Tibial nerve (tissue), 4 donors: ENCODE measurements at regions not wholly inside any gene's neighbourhood (a gene's known extent, or its start where the extent isn't known, plus 50 kb on each side); places are given as distances from the start of the nearest gene placed in this dataset.

ENCODE experiments used
- DNase-seq, 2 donors: peaks; one replicate each; pipeline ENCODE4 v3.0.0-alpha.2; 2019; ENCODE audit warnings: low spot score in 2 of 2
- H3K27ac ChIP-seq, 4 donors: fragments of 200-600 bp; sonication (generic) in 3 of 4; one replicate each; pipeline ENCODE4 v1.5.1; 2017 to 2019; ENCODE audit warnings: mild to moderate bottlenecking in 1 of 4
- H3K27me3 ChIP-seq, 2 donors: fragments of 200-600 bp; sonication (generic) in 1 of 2; one replicate each; pipeline versions ENCODE4 v1.5.1 to v1.6.0; 2017 to 2019
- H3K36me3 ChIP-seq, 3 donors: fragments of 200-600 bp; sonication (generic); one replicate each; pipeline ENCODE4 v1.5.1; 2018 to 2019
- H3K4me1 ChIP-seq, 4 donors: fragments of 200-600 bp; sonication (generic) in 3 of 4; one replicate each; pipeline ENCODE4 v1.5.1; 2017 to 2019
- H3K4me3 ChIP-seq, 4 donors: fragments of 200-600 bp; sonication (generic) in 3 of 4; one replicate each; pipeline ENCODE4 v1.5.1; 2017 to 2019; ENCODE audit warnings: mild to moderate bottlenecking in 1 of 4, moderate library complexity in 1 of 4
- H3K9me3 ChIP-seq, 4 donors: fragments of 200-600 bp; sonication (generic) in 3 of 4; one replicate each; pipeline ENCODE4 v1.5.1; 2017 to 2019
- EP300 ChIP-seq, 2 donors: sonication (generic); formaldehyde crosslinking; IDR thresholded peaks; one replicate each; pipeline ENCODE4 v1.6.1; 2017; ENCODE audit warnings: antibody characterized with exemption in 2 of 2, mild to moderate bottlenecking in 1 of 2
- POLR2A ChIP-seq, 2 donors: fragments of 450-650 bp; IDR thresholded peaks; one replicate each; pipeline ENCODE4 v1.6.1; 2017; ENCODE audit warnings: antibody characterized with exemption in 2 of 2, mild to moderate bottlenecking in 2 of 2, moderate library complexity in 2 of 2
- WGBS, 2 donors: methylation state at CpG; one replicate each; pipeline ENCODE4 v1.1.5; 2018; 5-methylcytosine and 5-hydroxymethylcytosine counted together
- TF ChIP-seq, protein P1 (sequence below), 5 experiments: fragments of 200-600 bp in 3 of 5; fragments of 450-650 bp in 2 of 5; sonication (generic) in 3 of 5; IDR thresholded peaks; one replicate each; pipeline ENCODE4 v1.5.1; 2016 to 2019; ENCODE audit warnings: antibody characterized with exemption in 5 of 5, mild to moderate bottlenecking in 3 of 5, moderate library complexity in 2 of 5

DNA sequence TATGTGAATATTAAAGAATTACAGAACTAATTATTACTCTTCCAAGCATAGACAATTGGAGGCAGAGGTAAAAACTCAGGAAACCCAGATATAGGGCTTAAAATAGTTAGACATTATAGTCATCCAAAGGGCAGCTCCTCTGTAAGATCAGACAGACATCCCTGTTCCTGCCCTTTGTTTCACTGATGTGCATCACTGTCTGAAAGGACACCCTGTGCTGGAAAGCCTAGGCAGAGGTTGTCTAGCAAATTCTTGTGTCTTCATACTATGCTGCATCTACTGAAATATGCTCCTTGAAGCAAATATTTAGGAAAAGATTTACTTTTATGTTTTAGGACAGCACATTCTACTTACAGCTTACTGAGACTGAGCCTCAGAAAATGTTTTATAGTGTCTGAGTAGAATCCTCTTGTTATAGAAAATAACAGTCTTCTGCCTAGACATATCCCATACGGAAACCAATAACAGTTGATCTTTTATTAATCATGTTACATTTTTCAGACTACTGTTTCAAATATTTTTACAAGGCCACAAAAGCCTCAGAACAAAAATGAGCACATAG, 977.3 kb upstream of the CDH2 start:
- Histone ChIP-seq H3K27ac (no peak overlapping the region), H3K36me3 (no peaks in the 10 kb centered on the region), H3K4me3 (no peak overlapping the region), H3K27me3 (no peaks in the 10 kb centered on the region), H3K4me1 (no peaks in the 10 kb centered on the region), H3K9me3 (no peaks in the 10 kb centered on the region)
- TF ChIP-seq POLR2A (IDR thresholded peaks at IDR 0.05), result no peak
- TF ChIP-seq, protein P1, sequence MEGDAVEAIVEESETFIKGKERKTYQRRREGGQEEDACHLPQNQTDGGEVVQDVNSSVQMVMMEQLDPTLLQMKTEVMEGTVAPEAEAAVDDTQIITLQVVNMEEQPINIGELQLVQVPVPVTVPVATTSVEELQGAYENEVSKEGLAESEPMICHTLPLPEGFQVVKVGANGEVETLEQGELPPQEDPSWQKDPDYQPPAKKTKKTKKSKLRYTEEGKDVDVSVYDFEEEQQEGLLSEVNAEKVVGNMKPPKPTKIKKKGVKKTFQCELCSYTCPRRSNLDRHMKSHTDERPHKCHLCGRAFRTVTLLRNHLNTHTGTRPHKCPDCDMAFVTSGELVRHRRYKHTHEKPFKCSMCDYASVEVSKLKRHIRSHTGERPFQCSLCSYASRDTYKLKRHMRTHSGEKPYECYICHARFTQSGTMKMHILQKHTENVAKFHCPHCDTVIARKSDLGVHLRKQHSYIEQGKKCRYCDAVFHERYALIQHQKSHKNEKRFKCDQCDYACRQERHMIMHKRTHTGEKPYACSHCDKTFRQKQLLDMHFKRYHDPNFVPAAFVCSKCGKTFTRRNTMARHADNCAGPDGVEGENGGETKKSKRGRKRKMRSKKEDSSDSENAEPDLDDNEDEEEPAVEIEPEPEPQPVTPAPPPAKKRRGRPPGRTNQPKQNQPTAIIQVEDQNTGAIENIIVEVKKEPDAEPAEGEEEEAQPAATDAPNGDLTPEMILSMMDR (IDR thresholded peaks at IDR 0.05), result no peak
- no peak for TF ChIP-seq EP300 (IDR thresholded peaks at IDR 0.05)
- 65 to 76% methylated on average over 1 of the region's 1 CpG for WGBS, 2 donors
- no peak for DNase-seq

DNA sequence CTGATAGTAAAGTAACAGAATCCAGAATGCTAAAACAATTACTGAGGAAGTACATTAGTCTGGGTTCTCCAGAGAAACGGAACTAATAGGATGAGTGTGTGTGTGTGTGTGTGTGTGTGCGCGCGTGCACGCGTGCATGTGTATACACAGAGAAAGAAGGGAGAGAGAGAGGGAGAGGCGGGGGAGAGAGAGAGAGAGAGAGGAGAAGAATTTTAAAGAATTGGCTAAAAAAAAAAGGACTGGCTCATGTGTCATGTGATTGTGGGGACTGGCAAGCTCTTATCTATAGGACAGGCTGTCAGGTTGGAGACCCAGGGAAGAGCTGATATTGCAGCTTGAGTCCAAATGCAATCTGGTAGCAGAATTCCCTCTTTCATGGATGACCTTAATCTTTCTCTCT, 976.2 kb upstream of the CDH2 start:
- Histone ChIP-seq H3K4me3 (no peak overlapping the region), H3K9me3 (no peaks in the 10 kb centered on the region), H3K27ac (no peak overlapping the region), H3K27me3 (no peaks in the 10 kb centered on the region), H3K36me3 (no peaks in the 10 kb centered on the region), H3K4me1 (no peaks in the 10 kb centered on the region)
- DNase-seq, result no peak
- WGBS, 2 donors, result 66 to 68% methylated on average over 7 of the region's 7 CpGs
- TF ChIP-seq EP300 (IDR thresholded peaks at IDR 0.05), result no peak
- TF ChIP-seq, protein P1 (IDR thresholded peaks at IDR 0.05), result no peak
- no peak for TF ChIP-seq POLR2A (IDR thresholded peaks at IDR 0.05)

DNA sequence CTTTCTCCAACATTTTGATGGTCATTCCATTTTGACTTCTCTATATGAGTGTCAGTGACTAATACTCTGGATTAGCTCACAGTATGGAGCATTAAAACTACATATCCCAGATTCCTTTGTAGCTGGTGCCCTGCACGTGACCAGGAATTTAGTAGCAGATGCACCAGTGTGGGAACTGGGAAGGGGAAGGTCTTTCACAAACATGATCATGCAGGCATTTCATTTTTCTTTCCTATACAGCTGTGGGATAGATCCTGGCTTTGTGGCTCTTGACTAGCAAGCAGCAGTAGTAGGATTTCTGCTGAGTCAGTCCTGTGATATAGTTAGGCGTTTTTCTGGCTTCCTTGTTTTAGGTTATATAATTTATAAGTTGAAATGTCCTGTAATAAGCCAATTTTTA, 971.0 kb upstream of the CDH2 start:
- TF ChIP-seq EP300 (IDR thresholded peaks at IDR 0.05), result no peak
- no peak for TF ChIP-seq POLR2A (IDR thresholded peaks at IDR 0.05)
- TF ChIP-seq, protein P1 (IDR thresholded peaks at IDR 0.05), result no peak
- Histone ChIP-seq H3K27me3 (no peaks in the 10 kb centered on the region), H3K36me3 (no peaks in the 10 kb centered on the region), H3K4me3 (no peak overlapping the region), H3K4me1 (no peaks in the 10 kb centered on the region), H3K27ac (no peak overlapping the region), H3K9me3 (no peaks in the 10 kb centered on the region)
- WGBS, 2 donors, result 21 to 28% methylated on average over 2 of the region's 2 CpGs
- no peak for DNase-seq

DNA sequence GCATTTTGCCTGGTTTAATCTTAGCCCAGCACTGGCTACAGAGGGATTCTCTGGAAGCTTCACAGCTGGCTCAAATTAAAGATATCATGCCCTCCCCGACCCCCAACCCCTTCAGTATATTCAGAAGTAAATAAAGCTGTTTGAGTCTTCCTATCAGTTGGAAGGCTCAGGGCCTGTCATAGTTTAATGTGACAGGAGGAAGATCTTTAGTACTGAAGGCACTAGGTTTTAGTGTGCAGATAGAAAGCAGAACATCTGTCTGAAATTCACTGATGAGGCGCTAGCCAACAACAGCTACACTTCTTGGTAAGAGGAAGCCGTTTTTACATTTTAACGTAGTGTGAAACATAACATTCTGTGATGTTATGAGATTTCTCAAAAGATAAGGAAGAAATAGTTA, 969.1 kb upstream of the CDH2 start:
- Histone ChIP-seq H3K4me1 (no peaks in the 10 kb centered on the region), H3K27me3 (no peaks in the 10 kb centered on the region), H3K4me3 (no peak overlapping the region), H3K9me3 (no peaks in the 10 kb centered on the region), H3K27ac (no peak overlapping the region), H3K36me3 (no peaks in the 10 kb centered on the region)
- TF ChIP-seq EP300 (IDR thresholded peaks at IDR 0.05), result no peak
- no peak for TF ChIP-seq POLR2A (IDR thresholded peaks at IDR 0.05)
- TF ChIP-seq, protein P1 (IDR thresholded peaks at IDR 0.05), result no peak
- no peak for DNase-seq
- 41 to 53% methylated on average over 4 of the region's 4 CpGs for WGBS, 2 donors

DNA sequence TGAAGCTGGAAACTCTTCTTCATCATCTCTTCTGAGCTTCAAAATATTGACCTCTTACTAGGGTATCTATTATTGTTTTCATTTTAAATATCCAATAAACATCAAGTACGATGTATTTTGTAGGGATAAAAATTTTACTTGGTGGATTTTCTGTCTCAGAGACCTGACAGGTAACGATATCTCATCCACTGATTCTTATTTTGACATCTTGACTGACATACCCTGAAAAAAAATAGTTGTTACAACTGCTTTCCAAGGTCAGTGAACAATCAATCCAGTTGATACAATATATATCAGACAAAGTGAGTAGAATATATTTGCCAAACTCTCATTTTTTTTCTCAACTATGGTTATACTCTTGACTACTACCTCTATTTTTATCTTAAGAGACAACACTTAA, 963.7 kb upstream of the CDH2 start:
- TF ChIP-seq POLR2A (IDR thresholded peaks at IDR 0.05) (no peak), EP300 (IDR thresholded peaks at IDR 0.05) (no peak)
- TF ChIP-seq, protein P1 (IDR thresholded peaks at IDR 0.05), result no peak
- no peaks in the 10 kb centered on the region for H3K4me1 ChIP-seq
- H3K36me3 ChIP-seq, result no peaks in the 10 kb centered on the region
- no peak overlapping the region for H3K4me3 ChIP-seq
- H3K9me3 ChIP-seq, result no peaks in the 10 kb centered on the region
- DNase-seq, result no peak
- no peak overlapping the region for H3K27ac ChIP-seq
- 92 to 96% methylated on average over 2 of the region's 2 CpGs for WGBS, 2 donors
- no peaks in the 10 kb centered on the region for H3K27me3 ChIP-seq
